GM23338 (cell line): ENCODE measurements at regions not wholly inside any gene's neighbourhood (a gene's known extent, or its start where the extent isn't known, plus 50 kb on each side); places are given as distances from the start of the nearest gene placed in this dataset.

Experiments
- ATAC-seq: fragments of 200-7000 bp; cut with Tn5 transposase; 3 replicates; pipeline ENCODE4 v1.9.1; 2020
- DNase-seq: peaks from one replicate; pipeline ENCODE4 v3.0.0-alpha.2; 2015; ENCODE audit warnings: low spot score
- H2AFZ ChIP-seq: fragments of 200-600 bp; sonication (generic); 2 replicates; pipeline ENCODE4 v1.8.0; 2016; ENCODE audit warnings: antibody characterized with exemption, mild to moderate bottlenecking, moderate library complexity
- H3F3A ChIP-seq: fragments of 200-600 bp; sonication (generic); replicated peaks from 2 replicates; pipeline ENCODE4 v1.8.0; 2017; ENCODE audit warnings: antibody characterized with exemption, mixed run types, low read depth
- H3K27ac ChIP-seq: fragments of 200-600 bp; sonication (generic); 2 replicates; pipeline ENCODE4 v1.6.1; 2016; ENCODE audit warnings: low read depth
- H3K27me3 ChIP-seq: fragments of 200-600 bp; sonication (generic); 2 replicates; pipeline ENCODE4 v1.8.0; 2016; ENCODE audit warnings: mild to moderate bottlenecking, mixed run types, moderate library complexity; ENCODE audit not compliant: insufficient read depth
- H3K36me3 ChIP-seq: fragments of 200-600 bp; sonication (generic); 2 replicates; pipeline ENCODE4 v1.8.0; 2016; ENCODE audit warnings: mild to moderate bottlenecking; ENCODE audit not compliant: insufficient read depth
- H3K4me1 ChIP-seq: fragments of 200-600 bp; sonication (generic); 2 replicates; pipeline ENCODE4 v1.8.0; 2016; ENCODE audit warnings: mild to moderate bottlenecking, moderate library complexity; ENCODE audit not compliant: insufficient read depth
- H3K4me2 ChIP-seq: fragments of 200-600 bp; sonication (generic); 2 replicates; pipeline ENCODE4 v1.7.1; 2017; ENCODE audit warnings: mixed run types
- H3K4me3 ChIP-seq: fragments of 200-600 bp; sonication (generic); 2 replicates; pipeline ENCODE4 v1.6.1; 2016; ENCODE audit warnings: mixed run types
- H3K79me2 ChIP-seq: fragments of 200-600 bp; sonication (generic); replicated peaks from 2 replicates; pipeline ENCODE4 v1.8.0; 2017; ENCODE audit warnings: mild to moderate bottlenecking; ENCODE audit not compliant: insufficient read depth
- H3K9me2 ChIP-seq: fragments of 200-600 bp; sonication (generic); 2 replicates; pipeline ENCODE4 v1.8.0; 2017; ENCODE audit not compliant: insufficient read depth
- H4K20me1 ChIP-seq: fragments of 200-600 bp; sonication (generic); replicated peaks from 2 replicates; pipeline ENCODE4 v1.8.0; 2017; ENCODE audit warnings: mild to moderate bottlenecking; ENCODE audit not compliant: insufficient read depth
- H3K27ac Mint-ChIP-seq: 2 replicates; pipeline ENCODE4 v1.8.0; 2020; ENCODE audit warnings: inconsistent platforms, mild to moderate bottlenecking, moderate library complexity, mixed read lengths
- H3K27me3 Mint-ChIP-seq: 3 replicates; pipeline ENCODE4 v1.8.0; 2022; ENCODE audit warnings: low read depth, mild to moderate bottlenecking, moderate library complexity, mixed read lengths, inconsistent platforms; ENCODE audit not compliant: insufficient read depth, poor library complexity
- H3K36me3 Mint-ChIP-seq: 3 replicates; pipeline ENCODE4 v1.8.0; 2021; ENCODE audit warnings: low read depth, mild to moderate bottlenecking, inconsistent platforms, moderate library complexity, mixed read lengths
- H3K4me1 Mint-ChIP-seq: 3 replicates; pipeline ENCODE4 v1.8.0; 2020; ENCODE audit warnings: mild to moderate bottlenecking, inconsistent platforms, mixed read lengths
- H3K4me3 Mint-ChIP-seq: 3 replicates; pipeline ENCODE4 v1.8.0; 2021; ENCODE audit warnings: moderate library complexity, mild to moderate bottlenecking, inconsistent platforms, mixed read lengths
- H3K9me3 Mint-ChIP-seq: 3 replicates; pipeline ENCODE4 v1.8.0; 2020; ENCODE audit warnings: moderate library complexity, mild to moderate bottlenecking, inconsistent platforms, mixed read lengths
- CREB1 ChIP-seq: fragments of 250-450 bp; sonication (Bioruptor Pico); IDR thresholded peaks from 2 replicates; pipeline ENCODE4 v1.5.0; 2020; ENCODE audit warnings: low read depth, mild to moderate bottlenecking, moderate library complexity
- EZH2 ChIP-seq: fragments of 200-600 bp; sonication (generic); IDR thresholded peaks from one replicate; pipeline ENCODE4 v1.8.0; 2017; ENCODE audit warnings: antibody characterized with exemption, mild to moderate bottlenecking, low read depth; ENCODE audit not compliant: unreplicated experiment
- EZH2phosphoT487 ChIP-seq: fragments of 200-600 bp; sonication (generic); IDR thresholded peaks from one replicate; pipeline ENCODE4 v1.8.1; 2018; ENCODE audit warnings: antibody characterized with exemption; ENCODE audit not compliant: unreplicated experiment
- NANOG ChIP-seq: IDR thresholded peaks from 2 replicates; pipeline ENCODE4 v1.6.1; 2016; ENCODE audit warnings: antibody characterized with exemption, borderline replicate concordance
- POLR2AphosphoS5 ChIP-seq: IDR thresholded peaks from 2 replicates; pipeline ENCODE4 v1.6.1; 2016; ENCODE audit warnings: antibody characterized with exemption, low read depth
- STAT1 ChIP-seq: IDR thresholded peaks from one replicate; pipeline ENCODE4 v1.6.1; 2016; ENCODE audit warnings: antibody characterized with exemption; ENCODE audit not compliant: unreplicated experiment
- ZNF114 ChIP-seq: fragments of 250-450 bp; sonication (Bioruptor Pico); IDR thresholded peaks from 2 replicates; pipeline ENCODE4 v1.5.0; 2020; ENCODE audit warnings: mild to moderate bottlenecking, moderate library complexity
- TF ChIP-seq, protein P1 (sequence below), 2 experiments: fragments of 200-600 bp in 1 of 2; sonication (generic) in 1 of 2; conservative IDR thresholded peaks; 2 replicates each; pipeline versions ENCODE4 v1.5.1 to v1.6.1; 2016 to 2017; ENCODE audit warnings: antibody characterized with exemption in 2 of 2, low read depth in 2 of 2, mild to moderate bottlenecking in 2 of 2, moderate library complexity in 1 of 2
- TF ChIP-seq, protein P2 (sequence below): IDR thresholded peaks from one replicate; pipeline ENCODE4 v1.6.1; 2018; ENCODE audit warnings: antibody characterized with exemption; ENCODE audit not compliant: unreplicated experiment
- TF ChIP-seq, protein P3 (sequence below): IDR thresholded peaks from 2 replicates; pipeline ENCODE4 v1.6.1; 2016; ENCODE audit warnings: antibody characterized with exemption

DNA sequence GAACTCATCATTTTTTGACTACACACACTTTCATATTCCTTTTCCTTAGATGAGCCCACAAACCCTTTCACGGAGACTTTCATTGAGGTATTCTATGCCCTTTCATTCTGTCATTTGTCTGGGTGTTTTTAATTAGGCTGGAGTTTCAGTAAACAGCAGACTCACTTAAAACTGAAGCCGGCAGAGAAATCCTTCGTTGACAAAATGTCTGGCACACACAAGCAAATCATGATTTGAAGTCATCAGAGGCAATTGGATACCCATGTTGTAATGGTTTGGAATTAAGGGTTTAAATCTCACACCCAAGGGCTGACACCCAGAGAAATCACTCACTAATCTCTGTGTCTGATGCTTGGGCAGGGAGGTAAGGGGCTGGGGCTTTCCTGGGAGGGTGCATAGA lies 127.1 kb downstream of the EHF start (continued):
- no peak for TF ChIP-seq EZH2phosphoT487
- TF ChIP-seq STAT1: no peak
- TF ChIP-seq, protein P1, sequence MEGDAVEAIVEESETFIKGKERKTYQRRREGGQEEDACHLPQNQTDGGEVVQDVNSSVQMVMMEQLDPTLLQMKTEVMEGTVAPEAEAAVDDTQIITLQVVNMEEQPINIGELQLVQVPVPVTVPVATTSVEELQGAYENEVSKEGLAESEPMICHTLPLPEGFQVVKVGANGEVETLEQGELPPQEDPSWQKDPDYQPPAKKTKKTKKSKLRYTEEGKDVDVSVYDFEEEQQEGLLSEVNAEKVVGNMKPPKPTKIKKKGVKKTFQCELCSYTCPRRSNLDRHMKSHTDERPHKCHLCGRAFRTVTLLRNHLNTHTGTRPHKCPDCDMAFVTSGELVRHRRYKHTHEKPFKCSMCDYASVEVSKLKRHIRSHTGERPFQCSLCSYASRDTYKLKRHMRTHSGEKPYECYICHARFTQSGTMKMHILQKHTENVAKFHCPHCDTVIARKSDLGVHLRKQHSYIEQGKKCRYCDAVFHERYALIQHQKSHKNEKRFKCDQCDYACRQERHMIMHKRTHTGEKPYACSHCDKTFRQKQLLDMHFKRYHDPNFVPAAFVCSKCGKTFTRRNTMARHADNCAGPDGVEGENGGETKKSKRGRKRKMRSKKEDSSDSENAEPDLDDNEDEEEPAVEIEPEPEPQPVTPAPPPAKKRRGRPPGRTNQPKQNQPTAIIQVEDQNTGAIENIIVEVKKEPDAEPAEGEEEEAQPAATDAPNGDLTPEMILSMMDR (conservative IDR thresholded peaks at IDR 0.05; ENCODE audit: low read depth in 2 of 2): no peak

DNA sequence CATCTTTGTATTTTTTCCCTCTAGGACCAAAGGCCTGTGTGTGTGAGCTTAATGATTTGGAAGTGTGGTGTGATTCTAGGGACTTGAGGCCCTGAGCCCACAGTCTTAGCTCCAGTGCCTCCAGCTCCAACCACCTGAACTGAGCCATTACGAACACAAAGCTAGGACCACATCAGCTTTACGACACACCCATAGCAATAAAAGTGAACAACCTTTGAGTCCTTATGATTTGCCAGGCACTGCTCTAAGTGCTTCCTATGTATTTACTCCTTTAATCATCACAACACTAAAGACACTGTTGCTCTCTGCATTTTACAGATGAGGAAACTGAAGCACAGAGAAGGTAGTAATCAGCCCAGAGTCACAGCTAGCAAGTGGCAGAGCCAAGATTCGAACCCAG lies 126.4 kb downstream of the EHF start:
- Histone ChIP-seq H3K4me2 (no peak overlapping the region), H3K9me2 (peaks cover 2% of the 10 kb centered on the region), H4K20me1 (peaks cover 5% of the 10 kb centered on the region; the same call in 1 of the 2 replicates), H3K27me3 (no peaks in the 10 kb centered on the region), H2AFZ (no peak overlapping the region), H3K27ac (no peak overlapping the region), H3K79me2 (no peaks in the 10 kb centered on the region), H3K4me3 (no peak overlapping the region), H3K36me3 (no peaks in the 10 kb centered on the region), H3F3A (no peaks in the 10 kb centered on the region), H3K4me1 (no peaks in the 10 kb centered on the region)
- peaks cover 3% of the 10 kb centered on the region for H3K27me3 Mint-ChIP-seq
- no peaks in the 10 kb centered on the region; the same call in 2 of the 3 replicates for H3K36me3 Mint-ChIP-seq
- no peak overlapping the region for H3K27ac Mint-ChIP-seq
- DNase-seq (no peak), ATAC-seq (no peak)
- no peak for TF ChIP-seq ZNF114 (CRISPR knock-in tag)
- TF ChIP-seq, protein P2, sequence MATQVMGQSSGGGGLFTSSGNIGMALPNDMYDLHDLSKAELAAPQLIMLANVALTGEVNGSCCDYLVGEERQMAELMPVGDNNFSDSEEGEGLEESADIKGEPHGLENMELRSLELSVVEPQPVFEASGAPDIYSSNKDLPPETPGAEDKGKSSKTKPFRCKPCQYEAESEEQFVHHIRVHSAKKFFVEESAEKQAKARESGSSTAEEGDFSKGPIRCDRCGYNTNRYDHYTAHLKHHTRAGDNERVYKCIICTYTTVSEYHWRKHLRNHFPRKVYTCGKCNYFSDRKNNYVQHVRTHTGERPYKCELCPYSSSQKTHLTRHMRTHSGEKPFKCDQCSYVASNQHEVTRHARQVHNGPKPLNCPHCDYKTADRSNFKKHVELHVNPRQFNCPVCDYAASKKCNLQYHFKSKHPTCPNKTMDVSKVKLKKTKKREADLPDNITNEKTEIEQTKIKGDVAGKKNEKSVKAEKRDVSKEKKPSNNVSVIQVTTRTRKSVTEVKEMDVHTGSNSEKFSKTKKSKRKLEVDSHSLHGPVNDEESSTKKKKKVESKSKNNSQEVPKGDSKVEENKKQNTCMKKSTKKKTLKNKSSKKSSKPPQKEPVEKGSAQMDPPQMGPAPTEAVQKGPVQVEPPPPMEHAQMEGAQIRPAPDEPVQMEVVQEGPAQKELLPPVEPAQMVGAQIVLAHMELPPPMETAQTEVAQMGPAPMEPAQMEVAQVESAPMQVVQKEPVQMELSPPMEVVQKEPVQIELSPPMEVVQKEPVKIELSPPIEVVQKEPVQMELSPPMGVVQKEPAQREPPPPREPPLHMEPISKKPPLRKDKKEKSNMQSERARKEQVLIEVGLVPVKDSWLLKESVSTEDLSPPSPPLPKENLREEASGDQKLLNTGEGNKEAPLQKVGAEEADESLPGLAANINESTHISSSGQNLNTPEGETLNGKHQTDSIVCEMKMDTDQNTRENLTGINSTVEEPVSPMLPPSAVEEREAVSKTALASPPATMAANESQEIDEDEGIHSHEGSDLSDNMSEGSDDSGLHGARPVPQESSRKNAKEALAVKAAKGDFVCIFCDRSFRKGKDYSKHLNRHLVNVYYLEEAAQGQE: no peak
- no peaks in the 10 kb centered on the region for H3K9me3 Mint-ChIP-seq
- no peaks in the 10 kb centered on the region for H3K4me1 Mint-ChIP-seq
- no peak overlapping the region for H3K4me3 Mint-ChIP-seq

DNA sequence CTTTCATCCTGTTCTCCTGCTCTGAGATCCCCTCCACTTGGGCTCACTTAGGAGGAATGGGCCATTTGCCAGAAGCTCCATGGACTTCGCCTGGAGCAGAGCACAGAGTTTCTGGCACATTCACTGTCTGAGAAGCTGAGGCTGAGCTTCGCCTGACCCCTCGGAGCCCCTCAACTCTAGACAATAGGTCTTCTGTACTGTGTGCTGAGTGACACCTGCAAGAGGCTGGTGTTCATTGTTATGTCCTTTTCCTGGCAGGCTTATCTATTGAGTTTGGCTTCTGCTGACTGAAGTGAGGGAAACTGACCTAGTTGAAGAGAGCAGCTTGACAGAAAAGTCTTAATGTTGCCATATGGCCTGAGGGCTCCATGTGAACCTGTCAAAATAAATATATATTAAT lies 124.3 kb downstream of the EHF start:
- Mint-ChIP-seq H3K4me3 (no peak overlapping the region), H3K27ac (no peak overlapping the region), H3K4me1 (no peaks in the 10 kb centered on the region), H3K36me3 (no peaks in the 10 kb centered on the region; the same call in 2 of the 3 replicates), H3K27me3 (peaks cover 3% of the 10 kb centered on the region), H3K9me3 (peaks cover 8% of the 10 kb centered on the region; the same call in 2 of the 3 replicates)
- Histone ChIP-seq H3K4me3 (no peak overlapping the region), H2AFZ (no peak overlapping the region), H3K27me3 (no peaks in the 10 kb centered on the region), H4K20me1 (peaks cover 5% of the 10 kb centered on the region; the same call in 1 of the 2 replicates), H3K9me2 (peaks cover 5% of the 10 kb centered on the region), H3K36me3 (no peaks in the 10 kb centered on the region), H3K27ac (no peak overlapping the region), H3K79me2 (no peaks in the 10 kb centered on the region), H3F3A (no peaks in the 10 kb centered on the region), H3K4me2 (no peak overlapping the region), H3K4me1 (no peaks in the 10 kb centered on the region)
- no peak for DNase-seq
- no peak for ATAC-seq
- TF ChIP-seq EZH2 (no peak), POLR2AphosphoS5 (no peak), NANOG (no peak), EZH2phosphoT487 (no peak), CREB1 (CRISPR knock-in tag) (no peak)
- TF ChIP-seq, protein P1 (conservative IDR thresholded peaks at IDR 0.05; ENCODE audit: low read depth in 2 of 2): no peak
- TF ChIP-seq, protein P2: no peak
- TF ChIP-seq, protein P3, sequence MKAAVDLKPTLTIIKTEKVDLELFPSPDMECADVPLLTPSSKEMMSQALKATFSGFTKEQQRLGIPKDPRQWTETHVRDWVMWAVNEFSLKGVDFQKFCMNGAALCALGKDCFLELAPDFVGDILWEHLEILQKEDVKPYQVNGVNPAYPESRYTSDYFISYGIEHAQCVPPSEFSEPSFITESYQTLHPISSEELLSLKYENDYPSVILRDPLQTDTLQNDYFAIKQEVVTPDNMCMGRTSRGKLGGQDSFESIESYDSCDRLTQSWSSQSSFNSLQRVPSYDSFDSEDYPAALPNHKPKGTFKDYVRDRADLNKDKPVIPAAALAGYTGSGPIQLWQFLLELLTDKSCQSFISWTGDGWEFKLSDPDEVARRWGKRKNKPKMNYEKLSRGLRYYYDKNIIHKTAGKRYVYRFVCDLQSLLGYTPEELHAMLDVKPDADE: no peak
